ENCODE measurements at regions not wholly inside any gene's neighbourhood (a gene's known extent, or its start where the extent isn't known, plus 50 kb on each side); places are given as distances from the start of the nearest gene placed in this dataset.

DNA sequence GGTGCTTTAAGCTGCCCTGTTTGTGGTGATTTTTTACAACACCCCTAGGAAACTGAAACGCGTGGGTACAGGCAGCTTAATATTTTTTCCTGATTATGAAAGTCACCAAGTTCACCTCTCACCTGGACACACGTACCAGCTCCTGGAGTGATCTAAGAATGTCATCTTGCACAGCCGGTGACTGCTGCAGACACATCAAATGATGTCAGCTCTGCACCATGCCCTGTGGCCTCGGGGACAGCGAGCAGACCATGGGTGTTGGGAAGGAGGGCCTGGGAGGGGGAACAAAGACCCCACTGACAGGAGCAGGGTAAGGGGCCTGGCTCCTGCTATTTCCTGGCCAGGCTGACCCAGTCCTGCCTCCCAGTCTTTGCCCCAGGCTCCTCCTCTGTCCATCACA lies 272.7 kb downstream of the PARN start:
- TF ChIP-seq FOXK2 (IDR thresholded peaks at IDR 0.05) = no peak
- no peak for TF ChIP-seq TARDBP (IDR thresholded peaks at IDR 0.05)
- TF ChIP-seq SP1 (IDR thresholded peaks at IDR 0.05) = no peak
- TF ChIP-seq PKNOX1 (IDR thresholded peaks at IDR 0.05) = no peak
- TF ChIP-seq LEF1 (IDR thresholded peaks at IDR 0.05; ENCODE audit: borderline replicate concordance) = no peak
- no peak for TF ChIP-seq BHLHE40 (IDR thresholded peaks at IDR 0.05; ENCODE audit: borderline replicate concordance)
- TF ChIP-seq NFRKB (IDR thresholded peaks at IDR 0.05) = no peak
- DNase-seq (ENCODE audit: extremely low spot score) = no peak
- CTCF ChIA-PET = no interaction called here
- POLR2A ChIA-PET = no interaction called here

DNA sequence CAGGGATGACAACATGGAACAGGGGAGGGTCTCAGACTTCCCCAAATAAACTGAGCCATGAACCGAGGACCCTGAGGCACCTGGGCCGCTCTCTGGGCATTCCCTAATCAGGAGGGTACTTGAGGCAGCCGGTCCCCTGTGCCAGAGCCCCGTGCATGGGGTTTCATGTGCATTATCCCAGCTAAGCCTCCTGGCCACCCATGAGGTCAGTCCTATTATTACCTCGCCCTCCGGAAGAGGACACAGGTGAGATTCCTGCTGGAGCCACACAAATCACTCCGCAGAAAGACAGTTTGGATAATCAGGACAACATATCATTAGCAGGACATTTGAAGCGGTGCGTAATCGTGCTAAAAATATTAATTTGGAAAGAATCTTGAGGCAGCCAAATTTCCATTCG lies 274.0 kb downstream of the PARN start:
- TF ChIP-seq TARDBP (IDR thresholded peaks at IDR 0.05) = no peak
- DNase-seq (ENCODE audit: extremely low spot score) = no peak
- POLR2A ChIA-PET = no interaction called here
- CTCF ChIA-PET = no interaction called here

- POLR2A ChIA-PET = no interaction called here
- no peak for DNase-seq (ENCODE audit: extremely low spot score)
- CTCF ChIA-PET = no interaction called here
- TF ChIP-seq CTBP1 (IDR thresholded peaks at IDR 0.05; ENCODE audit: borderline replicate concordance) (no peak), LEF1 (IDR thresholded peaks at IDR 0.05; ENCODE audit: borderline replicate concordance) (no peak)
Measured at GRCh38 chr16:14354561-14355351, 275.3 kb downstream of the PARN start.

GRCh38 chr16:14353340-14353739 lies 276.7 kb downstream of the PARN start:
- CTCF ChIA-PET = no interaction called here

GRCh38 chr16:14351647-14352046 lies 278.4 kb downstream of the PARN start:
- no peak for DNase-seq (ENCODE audit: extremely low spot score)
- CTCF ChIA-PET = no interaction called here
- POLR2A ChIA-PET = no interaction called here
- TF ChIP-seq FOXA1 (IDR thresholded peaks at IDR 0.05) (no peak), L3MBTL2 (conservative IDR thresholded peaks at IDR 0.05) (no peak)

More at GRCh38 chr16:14353340-14353739, 276.7 kb downstream of the PARN start:
- POLR2A ChIA-PET = no interaction called here
- TF ChIP-seq ARNT (IDR thresholded peaks at IDR 0.05) (no peak), PKNOX1 (IDR thresholded peaks at IDR 0.05) (no peak), HDGF (IDR thresholded peaks at IDR 0.05; ENCODE audit: borderline replicate concordance) (no peak), FOXK2 (IDR thresholded peaks at IDR 0.05) (no peak), FOXM1 (IDR thresholded peaks at IDR 0.05; ENCODE audit: borderline replicate concordance) (no peak), TARDBP (IDR thresholded peaks at IDR 0.05) (no peak), LEF1 (IDR thresholded peaks at IDR 0.05; ENCODE audit: borderline replicate concordance) (no peak), L3MBTL2 (conservative IDR thresholded peaks at IDR 0.05) (no peak), FOXA1 (IDR thresholded peaks at IDR 0.05) (no peak), ZNF384 (IDR thresholded peaks at IDR 0.05) (no peak), SP1 (IDR thresholded peaks at IDR 0.05) (no peak)
- no peak for DNase-seq (ENCODE audit: extremely low spot score)

- POLR2A ChIA-PET = no interaction called here
- CTCF ChIA-PET = no interaction called here
- DNase-seq (ENCODE audit: extremely low spot score) = no peak
- TF ChIP-seq PKNOX1 (IDR thresholded peaks at IDR 0.05) (no peak), FOXM1 (IDR thresholded peaks at IDR 0.05; ENCODE audit: borderline replicate concordance) (no peak), BHLHE40 (IDR thresholded peaks at IDR 0.05; ENCODE audit: borderline replicate concordance) (no peak), FOXA1 (IDR thresholded peaks at IDR 0.05) (no peak), CTBP1 (IDR thresholded peaks at IDR 0.05; ENCODE audit: borderline replicate concordance) (no peak), NFRKB (IDR thresholded peaks at IDR 0.05) (no peak), ARNT (IDR thresholded peaks at IDR 0.05) (no peak), TARDBP (IDR thresholded peaks at IDR 0.05) (no peak), SUZ12 (IDR thresholded peaks at IDR 0.05) (no peak), SP1 (IDR thresholded peaks at IDR 0.05) (no peak), LEF1 (IDR thresholded peaks at IDR 0.05; ENCODE audit: borderline replicate concordance) (no peak), FOXK2 (IDR thresholded peaks at IDR 0.05) (no peak), L3MBTL2 (conservative IDR thresholded peaks at IDR 0.05) (no peak), ZNF384 (IDR thresholded peaks at IDR 0.05) (no peak), HDGF (IDR thresholded peaks at IDR 0.05; ENCODE audit: borderline replicate concordance) (no peak), ELF4 (IDR thresholded peaks at IDR 0.05) (no peak)
Measured at GRCh38 chr16:14350626-14351025, 279.4 kb downstream of the PARN start.

DNA sequence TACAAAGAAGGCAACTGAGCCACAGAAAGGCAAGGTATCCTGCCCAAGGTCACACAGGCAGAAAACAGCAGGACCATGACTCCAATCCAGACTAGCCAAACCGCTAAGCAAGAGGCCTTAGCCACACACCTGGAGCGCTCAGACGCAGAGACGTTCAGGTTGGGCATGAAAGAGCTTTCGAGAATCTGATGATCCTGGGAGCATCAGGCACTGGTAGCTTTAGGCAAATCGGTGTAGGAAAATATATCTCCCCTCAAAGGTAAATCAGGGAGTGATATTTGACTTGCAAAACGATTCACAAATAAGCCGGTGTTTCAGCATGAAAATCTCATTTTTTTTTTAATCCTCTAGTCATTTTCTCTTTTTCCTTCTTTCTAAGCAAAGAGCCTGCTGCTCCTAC lies 279.0 kb downstream of the MRTFB start:
- DNase-seq (ENCODE audit: extremely low spot score) = no peak
- ChIA-PET CTCF (no interaction called here), POLR2A (no interaction called here)
- TF ChIP-seq ZNF384 (IDR thresholded peaks at IDR 0.05) (no peak), PKNOX1 (IDR thresholded peaks at IDR 0.05) (no peak), ARNT (IDR thresholded peaks at IDR 0.05) (no peak), FOXM1 (IDR thresholded peaks at IDR 0.05; ENCODE audit: borderline replicate concordance) (no peak), SP1 (IDR thresholded peaks at IDR 0.05) (no peak), BHLHE40 (IDR thresholded peaks at IDR 0.05; ENCODE audit: borderline replicate concordance) (no peak), SUZ12 (IDR thresholded peaks at IDR 0.05) (no peak), ELF4 (IDR thresholded peaks at IDR 0.05) (no peak), L3MBTL2 (conservative IDR thresholded peaks at IDR 0.05) (no peak), FOXA1 (IDR thresholded peaks at IDR 0.05) (no peak), FOXK2 (IDR thresholded peaks at IDR 0.05) (no peak), CTBP1 (IDR thresholded peaks at IDR 0.05; ENCODE audit: borderline replicate concordance) (no peak), HDGF (IDR thresholded peaks at IDR 0.05; ENCODE audit: borderline replicate concordance) (no peak), TARDBP (IDR thresholded peaks at IDR 0.05) (no peak), LEF1 (IDR thresholded peaks at IDR 0.05; ENCODE audit: borderline replicate concordance) (no peak), NFRKB (IDR thresholded peaks at IDR 0.05) (no peak)

All from HEK293T (cell line).